GM18870 (cell line): ENCODE measurements at regions not wholly inside any gene's neighbourhood (a gene's known extent, or its start where the extent isn't known, plus 50 kb on each side); places are given as distances from the start of the nearest gene placed in this dataset.

Experiments used
- ATAC-seq: cut with Tn5 transposase; IDR thresholded peaks from one replicate; pipeline ENCODE4 v1.9.1; 2021; ENCODE audit warnings: moderate library complexity; ENCODE audit not compliant: unreplicated experiment

DNA sequence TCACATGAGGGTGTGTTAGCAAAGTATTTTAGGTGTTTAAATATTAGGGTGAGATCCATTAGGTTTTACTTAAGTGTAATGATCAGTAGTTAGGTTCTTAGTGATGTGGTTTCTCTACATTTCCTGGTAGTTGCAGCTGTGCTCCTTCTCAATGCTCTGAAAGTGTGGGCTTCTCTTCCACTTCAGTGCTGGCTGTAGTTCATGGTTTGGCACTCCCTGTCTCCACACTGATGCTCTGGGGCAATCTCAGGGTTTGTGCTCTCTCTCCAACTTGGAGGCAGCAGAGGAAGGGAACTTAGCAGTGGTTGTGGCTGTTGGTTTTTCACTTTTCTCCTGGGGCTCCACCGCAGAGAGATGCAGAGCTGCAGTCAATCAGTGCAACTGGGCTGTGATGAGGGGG lies 507.5 kb downstream of the TMEM232 start:
- no peak for ATAC-seq

- no peak for ATAC-seq
Observed at GRCh38 chr5:110219769-110220168, 506.7 kb downstream of the TMEM232 start.

DNA sequence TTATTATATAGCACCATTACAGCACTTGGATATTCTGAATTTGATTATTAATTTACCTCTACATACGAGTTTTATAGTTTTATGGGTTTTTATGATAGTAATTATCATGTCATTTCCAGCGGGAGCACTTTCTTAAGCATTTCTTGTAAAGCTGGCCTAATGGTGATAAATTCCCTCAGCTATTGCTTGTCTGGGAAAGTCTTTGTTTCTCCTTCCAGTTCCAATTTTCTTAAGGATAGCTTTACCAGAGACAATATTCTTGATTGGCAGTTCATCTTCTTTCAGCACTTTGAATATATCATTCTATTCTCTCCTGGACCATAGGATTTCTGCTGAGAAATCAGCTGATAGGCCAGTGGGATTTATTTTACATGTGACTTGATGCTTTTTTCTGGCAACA lies 505.4 kb downstream of the TMEM232 start:
- ATAC-seq: no peak

GRCh38 chr5:110224050-110224449 lies 502.4 kb downstream of the TMEM232 start:
- ATAC-seq: no peak

GRCh38 chr5:110225949-110226348 lies 500.5 kb downstream of the TMEM232 start:
- ATAC-seq: no peak

- ATAC-seq: no peak
Observed at GRCh38 chr5:110239786-110240185, 486.7 kb downstream of the TMEM232 start.

GRCh38 chr5:110242950-110243349 lies 483.5 kb downstream of the TMEM232 start:
- ATAC-seq: no peak

GRCh38 chr5:110248921-110249320 lies 477.6 kb downstream of the TMEM232 start:
- ATAC-seq: no peak

DNA sequence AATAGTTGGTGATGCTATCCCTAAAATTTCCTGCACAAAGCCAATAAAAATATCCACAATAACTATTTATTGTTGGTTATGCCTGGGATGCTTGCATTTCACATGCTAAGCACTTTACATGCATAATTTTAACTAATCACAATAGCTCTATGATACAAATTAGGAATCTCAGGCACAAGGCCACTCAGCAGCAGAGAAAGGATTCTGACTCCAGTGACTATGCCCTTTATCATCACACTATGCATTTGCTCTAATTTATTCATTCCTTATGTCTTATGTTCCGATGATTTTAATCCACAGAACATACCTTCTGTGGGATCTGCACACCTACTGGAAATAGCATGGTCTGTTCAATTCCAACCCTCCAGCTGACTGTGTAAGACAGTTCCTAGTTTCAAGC lies 476.1 kb downstream of the TMEM232 start:
- no peak for ATAC-seq

DNA sequence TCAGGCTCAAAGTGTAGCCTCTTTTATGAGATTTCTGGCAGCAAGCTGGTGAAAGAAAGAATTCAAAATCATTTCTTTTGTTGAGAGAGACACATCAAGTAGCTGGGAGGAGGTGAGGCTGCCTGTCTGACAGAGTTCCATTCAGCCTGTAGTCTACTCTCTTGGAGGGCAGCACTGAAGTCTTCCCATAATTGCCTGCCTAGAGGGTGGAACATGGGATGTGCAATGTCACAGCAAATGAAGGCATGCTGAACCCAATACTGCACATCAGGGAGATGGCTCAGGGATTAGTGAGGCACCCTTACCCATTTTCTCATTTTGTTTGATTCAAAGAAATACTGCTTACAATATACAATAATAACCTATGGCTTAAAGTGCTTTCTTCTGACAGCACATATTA lies 475.7 kb downstream of the TMEM232 start:
- no peak for ATAC-seq

GRCh38 chr5:110251366-110251765 lies 475.1 kb downstream of the TMEM232 start:
- ATAC-seq: no peak

- ATAC-seq: no peak
Observed at GRCh38 chr5:110255194-110255593, 471.3 kb downstream of the TMEM232 start.

DNA sequence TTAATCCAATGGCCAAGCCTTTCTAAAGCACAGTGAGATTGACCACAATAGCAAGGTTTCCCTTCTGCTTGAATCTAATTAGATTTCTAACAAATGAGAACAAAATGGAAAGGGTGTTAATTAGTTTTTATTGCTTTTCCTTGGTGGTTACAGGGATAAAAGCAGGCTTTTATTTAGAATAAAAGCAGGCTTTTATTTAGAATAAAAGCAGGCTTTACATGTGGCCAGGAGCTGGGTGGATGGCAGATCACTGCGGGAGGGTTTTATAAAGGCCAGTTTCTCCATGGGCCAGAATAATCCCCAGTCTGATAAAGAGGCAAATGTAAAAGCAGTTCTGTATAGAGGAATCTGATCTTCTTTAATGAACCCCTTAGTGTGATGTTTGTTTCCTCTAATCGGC lies 470.2 kb downstream of the TMEM232 start:
- ATAC-seq: no peak

DNA sequence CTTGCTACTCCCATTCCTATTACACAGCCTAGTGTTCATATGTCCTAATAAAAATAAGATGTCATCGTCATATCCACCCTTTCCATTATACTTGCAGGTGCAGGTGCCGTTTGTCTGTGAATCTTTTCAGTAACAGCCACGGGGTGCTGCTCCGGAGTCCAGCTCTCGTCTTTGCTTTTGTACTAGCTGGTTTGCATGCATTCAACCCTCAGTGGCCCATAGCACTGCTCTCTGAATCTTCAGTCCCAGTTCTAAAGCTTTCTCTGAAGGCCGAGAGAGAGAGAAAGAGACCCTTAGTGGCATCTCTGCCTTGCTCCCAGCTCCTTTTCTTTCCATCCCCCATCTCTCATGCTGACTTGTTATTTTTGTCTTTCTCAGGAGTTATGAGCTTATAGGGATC lies 468.5 kb downstream of the TMEM232 start:
- no peak for ATAC-seq

DNA sequence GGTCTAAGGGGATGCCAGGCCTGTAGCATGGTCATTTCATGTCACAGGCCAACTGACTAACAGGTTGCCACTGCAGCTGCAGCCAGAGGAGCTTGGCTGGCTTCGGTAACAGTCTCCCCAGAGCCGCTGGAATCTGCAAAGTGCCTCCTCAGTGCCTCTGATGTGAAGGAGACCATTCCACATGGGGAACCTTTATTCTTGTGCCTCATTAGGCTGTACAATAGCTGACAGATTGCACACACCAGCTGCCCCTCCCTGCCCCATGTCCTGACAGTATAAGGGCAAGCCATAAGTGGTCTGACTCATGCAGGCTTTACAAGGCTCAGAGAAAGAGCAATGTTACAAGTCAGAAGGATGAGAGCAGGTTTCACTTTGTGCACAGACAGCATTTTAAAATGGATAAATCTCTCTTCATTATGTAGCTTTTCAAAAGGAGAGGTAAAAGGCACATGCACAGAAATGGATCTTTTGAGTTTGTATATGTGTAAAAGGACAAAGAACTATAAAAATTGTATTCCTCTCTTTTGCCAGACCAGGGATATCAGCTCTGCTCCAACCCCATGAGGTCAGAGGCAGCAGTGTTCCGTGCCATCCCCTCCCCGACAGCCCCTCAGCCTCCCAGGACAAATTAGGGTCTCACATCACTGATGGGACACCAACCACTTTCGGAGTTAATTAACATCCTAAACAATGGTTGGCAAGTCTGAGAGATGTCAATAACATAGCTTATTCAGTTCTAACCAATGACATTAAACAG lies 467.8 kb downstream of the TMEM232 start:
- ATAC-seq: no peak

DNA sequence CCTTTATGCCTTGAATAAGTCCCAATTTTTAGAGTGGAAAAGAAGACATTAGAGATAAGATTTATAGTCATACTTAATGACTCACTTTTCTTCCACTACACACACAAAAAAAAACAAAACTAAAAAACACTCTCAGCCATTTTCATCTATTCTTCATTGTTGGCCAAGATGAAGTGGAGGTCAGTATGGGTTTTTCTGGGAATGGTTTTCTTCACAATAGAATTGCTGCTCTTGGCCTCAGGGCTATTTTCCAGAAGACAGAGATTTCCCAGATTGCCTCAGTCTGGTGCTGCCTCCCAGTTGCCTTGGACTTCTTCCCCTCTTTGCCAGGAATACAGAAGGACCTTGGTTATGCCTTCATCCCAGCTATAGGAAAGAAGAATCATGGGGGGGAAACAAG lies 463.7 kb downstream of the TMEM232 start:
- no peak for ATAC-seq

GRCh38 chr5:110264661-110265060 lies 461.8 kb downstream of the TMEM232 start:
- ATAC-seq: no peak

DNA sequence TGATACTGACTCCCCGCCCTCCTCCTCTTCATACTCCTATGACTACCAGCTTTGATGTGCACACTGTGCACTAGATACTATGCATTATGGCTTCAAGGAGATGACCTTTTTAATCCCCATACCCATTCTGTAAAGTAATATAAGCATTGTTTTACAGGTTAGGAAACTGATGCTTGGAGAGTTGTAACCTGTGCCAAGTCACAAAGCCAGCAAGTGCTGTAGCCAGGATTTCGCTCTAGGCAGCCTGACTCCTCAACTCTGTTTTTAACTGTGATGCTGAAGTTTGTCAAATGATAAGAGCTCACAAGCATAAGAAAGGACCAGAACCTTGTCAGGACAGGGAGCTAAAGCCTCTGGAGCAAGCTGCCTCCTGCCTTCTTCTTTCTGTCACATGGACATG lies 461.3 kb downstream of the TMEM232 start:
- no peak for ATAC-seq

- no peak for ATAC-seq
Observed at GRCh38 chr5:110267714-110268113, 458.8 kb downstream of the TMEM232 start.

- ATAC-seq: no peak
Observed at GRCh38 chr5:110268283-110268682, 458.2 kb downstream of the TMEM232 start.

DNA sequence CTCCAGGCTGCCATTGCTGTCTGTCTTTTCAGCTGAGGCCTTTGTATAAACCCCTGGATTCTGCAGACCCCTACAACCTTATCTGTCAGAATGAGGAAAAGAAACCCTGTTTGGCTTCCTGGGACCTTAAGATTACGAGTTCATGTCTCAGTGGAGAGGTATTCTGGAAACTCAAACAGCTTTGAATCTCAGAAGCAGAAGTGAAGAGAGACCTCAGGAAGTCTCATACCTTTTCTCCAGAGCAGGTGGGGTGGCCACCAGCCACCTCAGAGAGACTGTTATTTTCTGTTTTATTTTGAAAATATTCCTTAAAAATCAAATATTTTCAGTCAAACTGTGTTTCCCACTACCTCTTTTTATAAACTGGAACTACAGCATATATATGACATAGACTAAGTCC lies 457.5 kb downstream of the TMEM232 start:
- no peak for ATAC-seq

- ATAC-seq: no peak
Observed at GRCh38 chr5:110269478-110270142, 456.9 kb downstream of the TMEM232 start.

GRCh38 chr5:110275878-110276277 lies 450.6 kb downstream of the TMEM232 start:
- no peak for ATAC-seq
